HG03439 (cell line): ENCODE measurements at regions not wholly inside any gene's neighbourhood (a gene's known extent, or its start where the extent isn't known, plus 50 kb on each side); places are given as distances from the start of the nearest gene placed in this dataset.

Experiments used
- ATAC-seq: cut with Tn5 transposase; IDR thresholded peaks from one replicate; pipeline ENCODE4 v1.9.1; 2021; ENCODE audit warnings: mild to moderate bottlenecking, moderate library complexity; ENCODE audit not compliant: unreplicated experiment

DNA sequence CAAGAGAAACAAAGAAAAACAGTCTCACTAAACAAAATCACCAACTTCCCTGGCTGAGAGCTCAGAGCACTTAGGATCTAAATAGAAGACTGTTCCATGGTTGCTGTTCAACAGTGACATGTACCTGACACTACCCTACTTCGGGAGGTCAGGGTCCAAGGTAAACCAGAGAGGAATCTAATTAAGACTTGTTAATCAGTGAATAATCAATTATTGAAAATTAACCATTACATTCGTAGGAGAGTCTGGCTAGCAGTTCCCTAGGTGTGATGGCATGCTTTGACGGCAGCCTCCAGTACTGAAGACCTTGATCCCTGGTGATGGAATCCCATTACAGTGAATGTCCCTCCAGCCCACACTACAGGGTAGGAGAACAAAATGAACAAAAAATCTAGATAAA is 154.0 kb upstream of the AFDN start:
- no peak for ATAC-seq

- ATAC-seq, result no peak
These were observed 152.8 kb upstream of the AFDN start for GRCh38 chr6:167673946-167674345.

GRCh38 chr6:167674486-167674885 is 152.2 kb upstream of the AFDN start:
- no peak for ATAC-seq

DNA sequence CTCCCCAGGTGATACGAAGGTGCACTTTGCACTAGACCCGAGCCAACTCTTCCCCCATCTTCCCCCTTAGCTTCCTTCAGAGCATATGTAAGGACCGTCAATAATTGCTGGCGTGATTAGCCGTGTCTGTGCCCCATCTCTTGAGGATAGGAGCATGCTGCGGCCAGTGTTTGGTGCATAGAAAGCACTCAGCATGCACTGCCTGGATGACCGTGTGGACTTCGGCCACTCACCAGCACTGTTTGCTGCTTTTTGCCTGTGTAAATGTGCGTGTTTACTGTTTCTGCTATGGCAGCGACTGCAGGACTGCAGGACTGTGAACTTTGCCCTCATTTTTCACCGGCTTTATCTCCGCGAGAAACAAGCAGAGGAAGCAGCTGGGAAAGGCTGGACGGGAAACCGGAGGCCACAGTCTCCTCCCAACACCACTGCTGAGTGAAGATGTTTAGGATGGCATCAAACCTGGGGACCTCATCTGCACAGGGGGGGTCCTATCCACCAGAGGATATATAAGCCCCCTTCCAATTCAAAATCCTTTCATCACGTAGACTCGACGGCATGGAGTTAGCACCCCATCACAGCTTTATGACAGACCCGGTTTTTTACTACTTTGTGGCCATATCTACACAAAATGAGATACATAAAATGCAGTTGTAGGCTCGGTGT is 150.6 kb upstream of the AFDN start:
- ATAC-seq, result no peak

- no peak for ATAC-seq
These were observed 149.9 kb upstream of the AFDN start for GRCh38 chr6:167676666-167677421.

DNA sequence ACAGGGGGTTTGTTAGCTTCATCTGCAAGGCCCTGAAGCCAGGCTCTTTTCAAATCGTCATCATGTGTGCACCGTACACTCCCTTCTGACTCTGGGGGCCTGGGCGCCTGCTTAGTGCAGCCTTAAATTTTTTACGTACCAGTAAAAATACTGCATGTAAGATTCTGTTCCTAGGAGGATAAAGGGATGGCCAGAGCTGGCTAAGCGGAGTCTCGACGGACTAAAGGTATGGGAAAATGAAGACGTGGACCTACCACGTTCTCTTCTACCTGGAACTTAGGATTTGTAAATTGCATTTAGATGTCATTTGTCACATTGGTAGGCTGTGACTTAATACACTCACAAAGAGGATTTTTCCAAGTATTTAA is 149.3 kb upstream of the AFDN start:
- no peak for ATAC-seq

DNA sequence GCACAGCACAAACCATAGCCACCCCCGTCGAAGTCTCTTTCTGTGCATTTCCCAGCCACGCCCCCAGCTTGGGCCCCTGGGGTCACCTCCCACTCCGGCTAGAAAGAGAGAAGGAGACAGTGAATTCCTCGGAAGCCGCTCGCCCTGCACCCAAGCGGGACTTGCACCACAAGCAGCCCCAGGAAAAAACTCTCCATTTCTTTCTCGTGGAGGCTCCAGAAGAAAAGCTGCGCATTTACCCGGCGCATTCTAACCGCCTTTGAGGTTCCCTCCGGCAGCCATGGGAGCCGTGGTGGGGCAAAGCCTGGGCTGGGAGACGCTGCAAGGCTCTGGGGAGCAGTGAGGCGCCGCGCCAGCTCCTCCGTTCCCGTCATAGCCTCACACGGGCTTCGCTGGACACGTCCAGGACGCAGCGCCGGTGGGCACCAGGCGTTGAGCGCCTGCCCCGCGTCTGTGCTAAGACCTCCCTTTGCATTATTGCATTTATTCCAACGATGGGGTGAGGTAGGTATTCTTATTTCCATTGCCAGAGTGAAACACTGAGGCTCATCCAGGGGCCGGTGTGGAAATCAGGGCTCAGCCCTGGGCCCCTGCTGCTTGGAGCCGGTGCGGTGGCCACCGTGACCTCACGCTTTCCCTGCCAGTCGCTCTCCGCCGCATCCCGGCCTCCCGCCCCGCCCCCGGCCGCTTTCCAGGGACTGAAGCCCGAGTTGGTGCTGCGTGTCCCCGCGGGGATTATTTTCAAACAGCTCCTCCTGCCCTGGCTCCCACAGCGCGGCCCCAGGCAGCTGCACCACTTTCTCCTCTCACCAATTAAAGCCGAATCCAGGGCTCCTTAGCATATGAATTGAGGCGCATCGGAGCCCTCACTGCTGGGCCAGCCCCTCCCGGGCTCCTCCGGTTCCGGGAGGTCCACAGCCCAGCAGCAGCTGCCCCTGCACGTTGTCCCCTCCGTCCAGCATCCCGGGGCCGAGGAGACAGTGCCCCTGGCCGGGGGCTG is 148.3 kb upstream of the AFDN start:
- ATAC-seq, result no peak

- no peak for ATAC-seq
These were observed 147.5 kb upstream of the AFDN start for GRCh38 chr6:167679122-167679736.

DNA sequence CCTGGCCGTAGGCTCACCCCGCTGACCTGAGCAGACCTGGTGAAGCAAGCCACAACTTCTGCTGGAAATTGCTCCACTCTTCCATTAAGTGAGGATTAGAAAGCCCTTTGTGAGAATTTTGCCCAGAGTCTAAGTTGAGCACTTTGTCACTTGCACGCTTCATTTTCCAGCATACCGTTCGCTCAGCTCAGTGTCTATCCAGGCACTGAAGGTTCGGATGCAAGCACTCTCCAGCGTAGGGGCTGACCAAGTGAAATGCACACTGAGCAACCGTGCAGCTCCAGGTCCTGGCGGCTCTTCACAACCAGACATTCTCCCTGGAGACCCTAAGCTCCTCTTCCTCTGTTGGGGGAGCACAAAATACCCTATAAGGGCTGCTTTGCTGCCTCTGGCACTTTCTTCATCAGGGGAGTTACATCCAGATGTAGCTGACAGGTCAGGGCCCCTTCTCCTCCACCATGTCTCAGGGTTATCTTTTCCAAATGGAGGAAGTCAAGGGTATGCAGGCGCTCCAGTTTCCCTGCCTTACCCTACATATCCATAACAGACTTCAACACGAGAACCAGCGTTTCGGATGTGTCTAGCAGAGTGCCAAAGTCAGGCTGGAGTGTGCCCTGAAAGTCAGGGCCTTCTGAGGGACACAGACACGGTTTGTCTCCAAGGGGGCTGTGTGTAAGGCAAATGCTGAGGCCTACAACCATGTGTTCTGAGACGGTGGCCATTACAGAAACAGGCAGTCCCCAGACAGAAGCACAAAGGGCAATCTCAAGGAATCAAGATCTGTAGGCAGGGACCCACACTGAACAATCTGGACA is 146.7 kb upstream of the AFDN start:
- no peak for ATAC-seq

- no peak for ATAC-seq
These were observed 146.0 kb upstream of the AFDN start for GRCh38 chr6:167680605-167681149.

- no peak for ATAC-seq
These were observed 144.6 kb upstream of the AFDN start for GRCh38 chr6:167682125-167682524.

DNA sequence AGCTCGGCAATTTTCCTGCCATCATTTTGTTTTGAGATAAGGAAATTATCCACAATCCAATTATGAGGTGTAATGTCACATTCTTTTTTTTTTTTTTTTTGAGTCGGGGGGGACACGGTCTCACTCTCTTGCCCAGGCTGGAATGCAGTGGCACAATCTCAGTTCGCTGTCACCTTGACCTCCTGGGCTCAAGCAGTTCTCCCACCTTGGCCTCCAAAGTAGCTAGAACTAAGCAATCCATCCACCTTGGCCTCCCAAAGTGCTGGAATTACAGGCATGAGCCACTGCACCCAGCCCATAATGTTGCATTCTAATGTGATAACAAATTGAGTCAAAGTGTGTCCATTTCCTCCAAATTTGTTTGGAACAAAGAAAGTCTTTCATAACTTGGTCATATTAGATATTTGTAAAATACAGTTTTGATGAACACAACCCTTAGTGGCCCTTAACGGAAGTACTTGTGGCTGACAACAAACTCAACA is 144.1 kb upstream of the AFDN start:
- no peak for ATAC-seq

GRCh38 chr6:167683028-167683862 is 143.5 kb upstream of the AFDN start:
- no peak for ATAC-seq

DNA sequence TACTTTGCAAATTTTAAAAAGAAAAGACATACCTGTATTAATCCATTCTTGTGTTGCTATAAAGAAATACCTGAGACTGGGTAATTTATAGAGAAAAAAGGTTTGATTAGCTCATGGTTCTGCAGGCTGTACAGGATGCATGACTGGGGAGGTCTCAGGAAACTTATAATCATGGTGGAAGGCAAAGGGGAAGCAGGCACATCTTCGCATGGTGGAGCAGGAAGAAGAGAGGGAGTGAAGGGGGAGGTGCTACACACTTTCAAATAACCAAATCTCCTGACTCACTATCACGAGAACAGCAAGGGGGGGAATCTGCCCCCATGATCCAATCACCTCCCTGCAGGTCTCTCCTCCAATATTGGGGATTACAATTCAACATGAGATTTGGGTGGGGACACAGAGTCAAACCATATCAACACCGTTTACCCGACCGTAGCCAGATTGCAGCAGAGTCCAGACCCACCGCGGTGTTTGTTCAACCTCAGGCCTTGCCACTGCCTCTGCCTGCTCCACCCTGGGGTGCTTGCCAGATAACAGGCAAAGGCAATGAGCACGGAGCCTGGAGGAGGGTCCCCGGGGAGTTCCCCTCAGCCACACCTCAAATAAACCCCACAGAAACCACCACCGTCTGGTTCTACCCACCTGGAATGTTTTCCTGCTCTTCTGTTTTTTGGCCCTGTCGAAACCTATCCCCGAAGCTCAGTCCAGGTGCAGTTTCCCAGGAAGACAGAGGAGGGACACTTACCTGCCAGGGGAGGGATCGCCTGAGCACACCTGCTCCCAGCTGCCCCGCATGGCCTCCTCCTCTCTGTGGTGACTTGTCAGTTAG is 142.2 kb upstream of the AFDN start:
- ATAC-seq, result no peak

- no peak for ATAC-seq
These were observed 141.1 kb upstream of the AFDN start for GRCh38 chr6:167685654-167686053.

- no peak for ATAC-seq
These were observed 140.4 kb upstream of the AFDN start for GRCh38 chr6:167686204-167686893.

- ATAC-seq, result no peak
These were observed 139.5 kb upstream of the AFDN start for GRCh38 chr6:167687116-167687725.
